ENCODE measurements at regions not wholly inside any gene's neighbourhood (a gene's known extent, or its start where the extent isn't known, plus 50 kb on each side); places are given as distances from the start of the nearest gene placed in this dataset.

GRCh38 chr1:8214501-8215173 is 103.3 kb upstream of the SLC45A1 start:
- no peak for TF ChIP-seq POLR2A (IDR thresholded peaks at IDR 0.05)
- TF ChIP-seq CTCF (IDR thresholded peaks at IDR 0.05), result no peak
